HG03045 (cell line): ENCODE measurements at regions not wholly inside any gene's neighbourhood (a gene's known extent, or its start where the extent isn't known, plus 50 kb on each side); places are given as distances from the start of the nearest gene placed in this dataset.

ENCODE experiments used
- ATAC-seq: cut with Tn5 transposase; IDR thresholded peaks from one replicate; pipeline ENCODE4 v1.9.1; 2021; ENCODE audit warnings: mild to moderate bottlenecking, moderate library complexity; ENCODE audit not compliant: unreplicated experiment

GRCh38 chr15:95409626-95410310, 920.7 kb upstream of the NR2F2 start:
- no peak for ATAC-seq

GRCh38 chr15:95410757-95411156, 919.7 kb upstream of the NR2F2 start:
- no peak for ATAC-seq

GRCh38 chr15:95416576-95416975, 913.9 kb upstream of the NR2F2 start:
- ATAC-seq = no peak

GRCh38 chr15:95417761-95418160, 912.7 kb upstream of the NR2F2 start:
- no peak for ATAC-seq

GRCh38 chr15:95422255-95422654, 908.2 kb upstream of the NR2F2 start:
- no peak for ATAC-seq

- no peak for ATAC-seq
Observed at GRCh38 chr15:95425859-95426258, 904.6 kb upstream of the NR2F2 start.

- ATAC-seq = no peak
Observed at GRCh38 chr15:95429345-95429744, 901.2 kb upstream of the NR2F2 start.

- no peak for ATAC-seq
Observed at GRCh38 chr15:95431518-95431917, 899.0 kb upstream of the NR2F2 start.

GRCh38 chr15:95432878-95433405, 897.6 kb upstream of the NR2F2 start:
- no peak for ATAC-seq

- ATAC-seq = no peak
Observed at GRCh38 chr15:95439922-95440376, 890.6 kb upstream of the NR2F2 start.

- ATAC-seq = no peak
Observed at GRCh38 chr15:95440712-95441111, 889.8 kb upstream of the NR2F2 start.

- no peak for ATAC-seq
Observed at GRCh38 chr15:95442107-95442719, 888.3 kb upstream of the NR2F2 start.

GRCh38 chr15:95444860-95445259, 885.6 kb upstream of the NR2F2 start:
- no peak for ATAC-seq

GRCh38 chr15:95446854-95447253, 883.6 kb upstream of the NR2F2 start:
- no peak for ATAC-seq

- ATAC-seq = no peak
Observed at GRCh38 chr15:95447486-95447885, 883.0 kb upstream of the NR2F2 start.

- ATAC-seq = no peak
Observed at GRCh38 chr15:95448531-95449229, 881.8 kb upstream of the NR2F2 start.

GRCh38 chr15:95449230-95449628, 881.3 kb upstream of the NR2F2 start:
- no peak for ATAC-seq

GRCh38 chr15:95450413-95450812, 880.1 kb upstream of the NR2F2 start:
- no peak for ATAC-seq

GRCh38 chr15:95451938-95452337, 878.6 kb upstream of the NR2F2 start:
- ATAC-seq = no peak

GRCh38 chr15:95454403-95455262, 875.9 kb upstream of the NR2F2 start:
- ATAC-seq = no peak

- ATAC-seq = no peak
Observed at GRCh38 chr15:95457520-95457919, 873.0 kb upstream of the NR2F2 start.
